T1000 (cell line): ENCODE measurements at regions not wholly inside any gene's neighbourhood (a gene's known extent, or its start where the extent isn't known, plus 50 kb on each side); places are given as distances from the start of the nearest gene placed in this dataset.
"Not testable (repeated sequence)": the region's sequence is repeated elsewhere in the genome, so short reads cannot be mapped to it uniquely, and the experiment has no call there.

Experiments
- DNase-seq: peaks from one replicate; lab custom pipeline; 2025; ENCODE audit warnings: mixed read lengths; lab: John Stamatoyannopoulos, UW

DNA sequence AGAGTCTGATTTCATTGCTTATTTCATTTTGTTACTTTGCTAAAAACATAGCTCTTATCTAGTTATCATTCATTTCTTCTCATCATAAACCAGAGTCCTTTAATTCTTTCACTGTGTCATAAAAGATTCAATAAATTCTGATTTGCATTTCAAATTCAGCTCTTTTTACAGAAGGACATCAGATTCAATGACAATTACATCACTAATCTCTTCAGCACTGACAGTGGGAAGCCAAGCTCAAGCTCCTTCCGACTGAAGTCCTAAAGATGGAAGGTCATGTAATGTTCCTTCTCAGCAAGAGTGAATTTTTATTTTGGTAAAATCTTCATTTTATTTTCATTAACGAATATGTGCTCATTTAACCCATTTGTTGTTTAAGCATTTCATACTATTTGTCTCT lies 530.7 kb upstream of the ADGRL2 start:
- DNase-seq: no peak

DNA sequence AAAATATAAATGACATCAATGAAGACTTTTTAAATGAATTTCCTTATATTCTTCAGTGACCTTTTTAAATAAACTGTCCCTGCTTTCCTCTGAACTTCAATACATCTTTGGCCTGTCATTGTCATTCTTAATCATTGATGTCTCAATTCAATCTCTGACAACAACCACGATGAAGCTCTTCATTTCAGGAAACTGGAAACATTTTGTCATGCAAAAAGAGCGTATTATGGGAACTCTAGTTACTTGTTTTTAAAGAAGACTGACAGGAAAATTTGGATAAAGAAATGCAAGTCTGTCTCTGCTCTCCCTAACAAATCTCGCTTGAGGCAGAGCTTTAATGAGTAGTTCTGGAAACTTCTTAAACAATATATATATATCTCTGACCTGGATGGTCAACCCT lies 535.8 kb upstream of the ADGRL2 start:
- no peak for DNase-seq

DNA sequence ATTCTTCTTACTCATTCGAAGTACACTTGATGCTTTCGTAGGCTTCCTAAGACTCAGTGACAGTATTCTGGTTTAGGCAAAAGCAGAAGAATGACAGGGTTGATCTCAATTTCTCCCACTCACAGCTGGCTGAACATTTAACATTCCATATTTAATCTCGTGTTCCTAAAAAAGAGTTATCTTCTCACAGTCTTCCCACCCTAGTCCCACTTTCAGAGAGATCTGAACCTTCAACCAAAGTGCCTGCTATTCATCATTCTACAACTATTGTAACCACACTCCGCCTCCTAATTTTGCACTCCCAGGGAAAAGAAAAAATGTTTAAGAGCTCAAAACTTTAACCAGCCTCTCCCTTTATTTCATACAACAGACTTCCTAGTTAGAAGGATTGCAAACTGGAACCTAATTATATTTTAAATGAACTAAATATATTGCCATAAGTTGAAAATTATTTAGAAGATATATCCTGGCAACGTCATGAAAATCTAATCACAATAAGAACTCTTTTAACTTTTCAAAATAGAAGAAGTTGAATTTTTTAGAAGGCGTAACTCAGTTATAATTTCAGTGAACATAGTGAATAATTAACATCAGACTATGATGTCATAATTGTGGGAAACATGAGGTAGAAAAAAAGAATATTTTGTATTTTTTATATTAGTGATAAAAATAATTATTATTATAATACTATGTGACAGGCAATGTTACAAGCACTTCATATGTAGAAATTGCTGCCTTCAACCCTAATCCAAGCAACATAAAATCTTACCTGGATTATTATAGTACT lies 540.9 kb upstream of the ADGRL2 start:
- DNase-seq: no peak

DNA sequence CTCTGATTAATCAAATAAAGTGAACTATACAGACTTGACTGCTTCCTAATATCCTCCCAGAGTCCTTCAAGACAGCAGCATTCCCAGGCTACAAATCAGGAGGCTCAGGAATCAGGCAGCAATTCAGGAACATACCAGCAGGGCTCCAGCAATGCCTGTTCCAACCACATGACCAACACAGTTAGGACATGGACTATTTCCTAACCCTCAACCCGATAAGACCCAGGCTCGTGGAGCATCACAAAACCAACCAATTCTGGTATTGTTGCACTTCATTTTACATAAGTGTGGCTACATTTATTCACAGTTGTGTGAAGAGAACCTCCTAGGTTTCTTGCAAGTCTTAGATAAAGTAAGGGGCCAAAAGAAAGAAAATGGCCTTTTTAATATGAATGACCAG lies 546.2 kb upstream of the ADGRL2 start:
- DNase-seq: no peak

DNA sequence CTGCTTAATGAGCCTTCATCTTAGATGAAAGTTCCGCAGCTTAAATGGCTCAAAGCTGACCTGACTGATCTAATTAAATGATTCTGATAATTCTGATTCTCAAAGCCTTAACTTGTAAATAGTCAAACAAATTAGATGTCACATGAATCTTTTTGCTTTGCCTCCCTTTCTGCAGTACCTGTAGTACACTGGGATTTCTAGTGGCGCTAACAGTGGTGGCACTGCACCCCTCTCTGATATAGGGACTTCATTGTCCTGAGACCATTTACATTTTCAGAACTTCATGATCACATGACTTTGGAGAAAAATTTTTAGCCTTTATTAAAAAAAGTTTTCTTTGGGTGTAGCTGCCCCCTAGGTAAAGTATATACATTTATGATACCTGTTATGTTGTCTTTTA lies 546.7 kb upstream of the ADGRL2 start:
- no peak for DNase-seq

DNA sequence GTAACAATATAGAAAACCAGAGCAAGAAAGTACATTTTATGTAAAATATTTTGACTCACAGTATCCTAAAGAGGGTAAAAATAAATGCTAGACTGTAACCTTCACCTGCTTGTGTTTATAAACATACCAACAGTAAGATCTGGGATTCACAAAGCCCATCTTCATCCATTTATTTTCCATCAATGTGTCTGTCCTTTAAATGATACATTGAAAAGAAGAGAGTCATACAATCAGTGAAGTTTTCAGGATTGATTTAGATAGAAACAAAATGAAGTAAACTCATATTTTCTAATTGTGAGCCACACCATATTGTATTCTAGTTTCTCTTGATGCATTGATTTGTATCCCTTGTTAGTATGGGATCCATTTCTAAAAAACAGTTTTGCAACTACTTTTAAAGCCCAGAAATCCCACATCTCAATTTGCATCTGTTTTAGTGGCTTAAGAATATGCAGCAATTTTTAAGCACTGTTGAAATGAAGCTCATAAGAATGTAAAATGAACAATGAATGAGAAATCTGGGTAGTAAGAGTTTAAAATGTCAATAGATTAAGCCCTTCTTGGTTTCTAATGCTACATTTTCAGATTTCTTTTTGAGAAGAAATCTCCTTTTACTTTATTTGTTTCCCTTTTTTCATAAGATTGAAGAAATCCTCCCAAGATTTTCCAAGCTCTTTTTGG lies 548.1 kb upstream of the ADGRL2 start:
- DNase-seq: no peak

DNA sequence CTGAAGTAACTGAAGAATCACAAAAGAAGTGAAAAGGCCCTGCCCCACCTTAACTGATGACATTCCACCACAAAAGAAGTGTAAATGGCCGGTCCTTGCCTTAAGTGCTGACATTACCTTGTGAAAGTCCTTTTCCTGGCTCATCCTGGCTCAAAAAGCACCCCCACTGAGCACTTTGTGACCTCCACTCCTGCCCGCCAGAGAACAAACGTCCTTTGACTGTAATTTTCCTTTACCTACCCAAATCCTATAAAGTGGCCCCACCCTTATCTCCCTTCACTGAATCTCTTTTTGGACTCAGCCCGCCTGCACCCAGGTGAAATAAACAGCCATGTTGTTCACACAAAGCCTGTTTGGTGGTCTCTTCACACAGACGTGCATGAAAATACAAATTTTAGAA lies 549.9 kb upstream of the ADGRL2 start:
- DNase-seq: not testable (repeated sequence)

DNA sequence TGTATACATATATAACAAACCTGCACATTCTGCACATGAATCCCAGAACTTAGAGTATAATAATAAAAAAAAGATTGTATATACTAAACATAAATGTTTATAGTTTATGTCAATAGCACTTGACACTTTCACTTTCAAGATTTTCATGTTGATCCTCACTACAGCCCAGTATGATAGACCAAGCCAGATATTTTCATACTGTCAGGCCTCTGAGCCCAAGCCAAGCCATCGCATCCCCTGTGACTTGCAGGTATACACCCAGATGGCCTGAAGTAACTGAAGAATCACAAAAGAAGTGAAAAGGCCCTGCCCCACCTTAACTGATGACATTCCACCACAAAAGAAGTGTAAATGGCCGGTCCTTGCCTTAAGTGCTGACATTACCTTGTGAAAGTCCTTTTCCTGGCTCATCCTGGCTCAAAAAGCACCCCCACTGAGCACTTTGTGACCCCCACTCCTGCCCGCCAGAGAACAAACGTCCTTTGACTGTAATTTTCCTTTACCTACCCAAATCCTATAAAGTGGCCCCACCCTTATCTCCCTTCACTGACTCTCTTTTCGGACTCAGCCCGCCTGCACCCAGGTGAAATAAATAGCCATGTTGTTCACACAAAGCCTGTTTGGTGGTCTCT lies 555.5 kb upstream of the ADGRL2 start:
- not testable (repeated sequence) for DNase-seq

DNA sequence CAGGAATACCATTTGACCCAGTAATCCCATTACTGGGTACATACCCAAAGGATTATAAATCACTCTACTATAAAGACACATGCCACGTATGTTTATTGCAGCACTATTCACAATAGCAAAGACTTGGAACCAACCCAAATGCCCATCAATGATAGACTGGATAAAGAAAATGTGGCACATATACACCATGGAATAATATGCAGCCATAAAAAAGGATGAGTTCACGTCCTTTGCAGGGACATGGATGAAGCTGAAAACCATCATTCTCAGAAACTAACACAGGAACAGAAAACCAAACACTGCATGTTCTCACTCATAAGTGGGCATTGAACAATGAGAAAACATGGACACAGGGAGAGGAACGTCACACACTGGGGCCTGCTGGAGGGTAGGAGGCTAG lies 556.1 kb upstream of the ADGRL2 start:
- DNase-seq: not testable (repeated sequence)

DNA sequence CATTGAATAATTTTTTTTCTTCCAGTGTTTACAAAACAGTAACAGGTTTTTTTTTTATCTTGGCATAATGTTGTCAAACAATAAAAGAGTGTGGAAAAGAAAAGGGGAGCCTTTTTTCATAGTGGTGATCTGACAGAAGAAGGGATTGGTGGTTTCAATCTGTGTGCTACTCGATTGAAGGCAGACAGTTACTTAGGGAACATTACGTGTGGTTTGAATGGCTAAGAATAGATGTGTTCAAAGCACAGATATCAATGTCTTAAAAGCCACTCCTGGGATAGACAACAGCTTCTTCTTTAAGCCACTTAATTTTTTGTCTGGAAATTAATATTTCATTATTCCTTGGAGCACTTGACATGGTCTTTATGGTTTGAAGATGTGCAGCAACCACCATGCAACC lies 558.6 kb upstream of the ADGRL2 start:
- DNase-seq: no peak

DNA sequence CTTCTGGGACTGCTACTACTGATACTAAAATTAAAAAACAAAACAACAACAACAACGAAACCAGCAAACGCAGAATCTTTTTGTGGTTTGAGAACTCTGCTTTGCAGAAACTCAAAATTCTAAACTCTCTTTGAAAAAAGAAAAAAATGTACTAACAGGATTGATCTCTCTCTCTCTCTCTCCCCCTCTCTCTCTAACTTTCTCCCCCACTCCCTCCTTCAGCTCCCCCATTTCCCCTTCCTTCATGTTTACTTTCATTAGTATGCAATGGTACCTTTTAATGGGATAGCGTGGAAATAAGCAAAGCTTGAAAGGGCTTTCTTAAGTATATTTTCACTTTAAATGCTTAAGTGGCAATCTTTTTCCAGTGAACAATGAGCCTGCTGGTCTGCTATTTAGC lies 562.6 kb upstream of the ADGRL2 start:
- no peak for DNase-seq

DNA sequence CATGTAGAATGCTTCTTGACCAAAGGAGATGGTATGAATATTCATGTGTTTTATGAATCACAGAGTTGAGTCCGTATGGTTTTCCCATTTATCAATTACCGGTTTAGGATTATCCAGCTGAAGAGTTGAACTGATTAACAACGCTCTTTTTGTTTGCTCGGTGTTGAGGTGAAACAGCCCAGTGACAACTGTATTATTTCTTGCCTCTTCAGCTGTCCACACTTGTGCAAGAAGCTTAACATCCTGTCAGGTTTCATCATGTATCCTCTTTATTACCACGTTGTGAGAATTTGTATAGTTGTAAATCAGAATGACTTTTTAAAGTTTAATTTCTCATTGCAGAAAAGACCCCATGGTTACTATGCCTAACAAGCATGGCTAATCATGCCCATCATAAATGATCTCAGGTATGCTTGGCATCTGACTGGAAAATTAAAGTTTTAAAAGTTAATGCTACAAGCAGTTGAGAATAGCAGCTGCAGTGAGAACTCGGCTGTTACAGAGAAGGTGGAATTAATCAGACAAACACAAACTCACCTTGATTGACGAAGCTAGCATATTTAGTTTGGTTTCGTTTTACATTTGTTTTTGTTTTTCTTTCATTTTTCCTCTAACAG lies 563.2 kb upstream of the ADGRL2 start:
- DNase-seq: no peak

DNA sequence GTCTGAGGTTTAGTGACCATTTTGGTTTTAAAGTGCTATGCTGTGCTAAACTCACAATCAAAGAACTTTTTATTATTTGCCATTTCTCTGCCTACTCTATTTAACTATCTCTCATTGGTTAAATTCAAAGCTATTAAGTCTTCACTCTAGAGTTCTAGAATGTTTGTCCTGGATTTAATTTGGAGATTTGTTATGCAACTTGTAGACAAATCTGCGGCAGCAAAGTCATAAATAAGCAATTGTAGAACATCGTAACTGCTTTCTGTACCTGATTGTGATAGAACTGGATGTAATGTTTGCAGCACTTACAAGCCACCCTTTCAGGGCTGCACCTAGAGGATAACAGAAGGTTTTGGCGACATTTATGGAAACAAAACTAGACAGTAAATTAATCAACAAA lies 566.5 kb upstream of the ADGRL2 start:
- no peak for DNase-seq

DNA sequence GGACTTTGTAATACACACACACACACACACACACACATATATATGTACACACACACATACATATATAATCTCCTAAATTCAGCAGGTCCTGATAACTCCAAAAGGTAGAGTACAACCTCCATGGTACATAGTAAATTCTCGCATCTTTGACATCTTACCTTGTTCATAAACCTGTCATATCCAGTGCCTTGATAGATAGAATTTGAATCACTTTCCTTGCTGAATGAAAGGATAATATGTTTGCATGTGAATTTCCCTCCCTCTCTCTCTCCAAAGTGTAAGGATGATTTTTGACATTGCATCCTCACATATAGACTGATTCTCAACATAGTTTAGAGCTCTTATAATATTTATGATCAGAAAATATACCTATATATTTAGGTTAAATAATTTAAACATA lies 567.1 kb upstream of the ADGRL2 start:
- DNase-seq: no peak

DNA sequence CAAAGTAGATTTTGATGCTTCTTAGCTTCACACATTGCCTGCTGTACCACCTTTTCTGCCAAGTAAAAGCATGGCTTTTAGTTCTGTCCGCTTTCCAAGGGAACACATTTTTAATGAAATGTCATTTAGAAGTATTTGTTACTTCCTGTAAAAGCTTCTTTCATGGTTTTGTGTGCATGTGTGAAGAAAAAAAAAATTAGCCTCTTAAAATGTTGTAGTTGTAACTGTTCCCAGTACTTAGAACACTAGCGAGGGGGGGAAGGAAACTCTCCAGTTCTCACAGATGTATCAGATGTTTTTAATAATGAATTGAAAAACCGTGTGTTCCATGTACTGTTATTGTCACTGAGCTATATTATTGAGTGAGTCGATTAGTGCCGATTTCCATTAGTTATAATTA lies 568.3 kb upstream of the ADGRL2 start:
- DNase-seq: no peak

DNA sequence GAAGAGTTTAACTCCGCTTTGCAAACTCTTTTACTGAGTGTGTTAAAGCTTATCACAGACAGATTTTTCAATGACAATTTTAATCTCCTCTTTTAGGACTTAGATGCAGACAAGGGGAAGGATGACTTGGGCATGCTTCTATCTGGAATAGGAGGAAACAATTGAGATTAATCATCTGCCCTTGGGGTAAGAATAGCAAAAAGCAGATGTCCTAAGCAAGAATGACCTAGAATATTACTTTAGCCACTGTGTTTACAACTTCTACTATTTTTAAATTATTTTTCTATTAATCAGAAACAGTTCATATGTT lies 569.0 kb upstream of the ADGRL2 start:
- DNase-seq: no peak

DNA sequence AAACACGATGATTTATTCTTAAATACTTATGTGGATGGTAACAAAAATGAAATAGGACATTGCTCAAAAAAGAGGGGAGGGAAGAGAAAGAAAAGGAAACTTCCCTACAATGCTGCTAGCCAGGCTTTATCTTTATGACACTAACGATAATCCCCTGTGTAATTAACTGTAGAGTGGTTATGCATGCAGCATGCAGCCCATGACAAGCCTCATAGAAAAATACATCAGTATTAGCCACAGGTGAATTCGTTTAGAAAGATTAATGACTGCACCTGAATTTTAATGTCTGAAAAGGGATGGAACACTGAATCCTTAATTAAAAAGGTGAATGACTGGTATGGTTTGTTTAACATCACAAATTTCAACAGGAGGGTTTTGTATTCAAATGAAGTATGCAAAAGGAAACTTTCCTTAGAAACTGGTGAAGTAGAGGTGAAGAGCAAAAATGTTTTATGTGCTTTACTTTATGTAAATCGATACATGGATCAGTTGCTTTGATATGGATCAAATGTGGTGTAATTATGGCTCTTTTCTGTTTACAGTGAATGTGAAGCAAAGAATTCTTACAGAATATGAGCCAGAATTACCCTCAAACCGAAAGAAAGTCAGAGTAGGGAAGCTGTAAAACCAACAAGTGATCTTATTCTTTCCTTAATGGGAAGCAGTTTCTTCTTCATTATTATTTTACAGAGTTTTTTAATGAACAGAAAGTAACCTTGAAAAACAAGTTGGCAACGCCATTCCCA lies 569.6 kb upstream of the ADGRL2 start:
- no peak for DNase-seq

DNA sequence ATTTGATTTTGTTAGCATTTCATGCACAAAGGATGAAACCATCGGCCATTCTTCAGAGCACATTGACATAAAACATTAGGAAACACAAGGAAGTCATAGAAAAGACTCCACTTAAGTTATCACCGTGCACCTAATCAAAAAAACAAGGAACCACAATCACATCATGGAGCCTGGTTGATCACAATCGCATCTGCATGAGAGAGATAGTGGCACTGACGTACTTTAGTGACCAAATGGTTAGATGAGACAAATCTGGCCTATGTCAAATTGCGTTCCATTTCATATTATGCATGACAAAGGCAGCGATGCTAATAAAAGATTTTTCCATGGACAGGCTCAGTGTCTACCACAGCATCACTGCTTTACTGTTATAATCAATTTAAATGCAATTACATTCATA lies 571.8 kb upstream of the ADGRL2 start:
- DNase-seq: no peak

DNA sequence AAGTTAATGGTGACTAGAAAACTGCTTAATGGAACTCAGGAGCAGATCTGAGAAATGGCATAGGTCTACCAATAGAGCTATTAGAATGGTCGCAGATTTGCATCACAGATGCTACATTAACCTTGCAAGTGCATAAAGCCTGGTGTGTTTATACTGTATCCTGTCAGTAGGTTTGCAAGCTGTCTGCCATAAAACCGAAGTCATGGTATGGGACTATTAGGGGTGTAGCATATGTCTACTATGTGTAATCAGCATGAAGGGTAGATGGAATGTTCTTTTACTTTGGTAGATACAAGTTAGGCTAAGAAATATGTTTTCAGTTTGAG lies 574.2 kb upstream of the ADGRL2 start:
- no peak for DNase-seq

DNA sequence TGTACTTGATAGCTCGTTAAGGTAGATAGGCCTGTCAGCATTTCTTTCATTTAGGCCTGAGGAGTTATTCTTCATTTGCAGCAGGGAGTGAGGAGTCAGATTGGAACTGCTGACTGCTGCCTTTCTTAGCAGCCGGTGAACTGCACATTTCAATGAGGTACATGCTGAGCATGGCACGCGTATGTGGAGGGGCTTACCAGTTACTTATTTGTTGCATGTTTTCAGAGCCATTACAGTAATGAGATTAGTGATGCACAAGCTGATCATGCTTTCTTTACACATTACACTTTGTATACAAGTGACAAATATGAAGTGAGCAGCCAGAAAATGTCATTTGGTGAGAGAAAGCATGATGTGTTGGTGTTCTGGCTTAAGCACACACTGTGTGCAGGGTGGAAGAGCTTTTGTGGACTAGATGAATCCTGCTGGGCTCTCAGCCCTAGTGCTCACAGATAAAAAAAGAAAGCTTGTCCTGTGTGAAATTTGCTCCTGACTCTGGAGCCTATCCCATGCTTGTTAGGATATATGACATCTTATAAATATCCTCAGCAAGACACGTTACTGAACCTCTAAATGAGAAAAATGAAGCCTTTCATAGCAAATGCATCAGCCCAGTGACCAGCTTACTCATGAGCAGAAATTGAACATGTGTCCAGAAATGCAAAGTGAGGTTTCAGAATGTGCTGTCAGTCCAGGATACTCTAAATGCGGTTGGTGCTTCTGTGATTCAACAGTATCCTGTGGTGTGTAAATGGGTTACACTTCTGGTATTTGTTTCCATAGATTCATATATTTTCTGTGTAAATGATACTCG lies 574.7 kb upstream of the ADGRL2 start:
- no peak for DNase-seq

DNA sequence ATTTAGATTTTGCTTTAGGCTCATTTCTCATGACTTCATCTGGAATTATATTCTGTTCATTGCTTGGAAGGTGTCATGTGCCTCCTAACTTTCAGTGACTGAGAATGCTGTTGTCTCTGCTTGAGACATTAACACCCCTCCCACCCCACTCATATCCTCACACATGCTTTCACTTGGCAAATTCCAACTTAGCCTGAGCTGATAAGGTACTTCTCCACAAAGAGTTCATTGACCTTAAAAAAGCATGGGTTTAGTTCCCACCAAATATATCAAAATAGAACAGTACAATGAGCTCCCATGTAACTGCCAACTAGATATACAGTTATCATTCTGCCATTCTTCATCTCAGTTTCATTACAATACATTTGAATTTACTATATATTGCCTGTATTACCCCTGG lies 576.5 kb upstream of the ADGRL2 start:
- no peak for DNase-seq

DNA sequence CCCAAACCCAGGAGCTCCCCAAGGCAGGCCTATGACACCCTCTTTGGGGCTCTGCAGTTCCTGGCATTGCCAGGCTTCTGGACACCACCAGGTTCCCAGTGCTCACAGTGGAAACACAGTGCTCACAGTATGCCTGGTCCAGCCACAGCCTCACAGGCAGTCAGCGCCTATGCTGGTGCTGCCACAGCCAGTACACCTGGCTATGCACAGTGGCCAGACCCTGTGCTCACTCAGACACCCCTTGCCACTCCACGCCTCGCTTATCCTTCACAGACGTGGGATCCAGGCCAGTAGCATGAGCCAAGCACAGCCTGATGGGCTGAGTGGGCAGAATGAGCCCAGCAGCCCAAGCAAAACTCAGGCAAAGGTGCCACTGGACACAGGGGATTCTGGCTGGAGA lies 579.2 kb upstream of the ADGRL2 start:
- DNase-seq: no peak
